ENCODE measurements at regions not wholly inside any gene's neighbourhood (a gene's known extent, or its start where the extent isn't known, plus 50 kb on each side); places are given as distances from the start of the nearest gene placed in this dataset.

GRCh38 chr9:6703898-6704639 lies 53.7 kb upstream of the KDM4C start:
- DNase-seq: peak; percentile 66

- no peak for DNase-seq
These were observed 55.1 kb upstream of the KDM4C start for GRCh38 chr9:6702707-6703106.

GRCh38 chr9:6696178-6696577 lies 50.6 kb upstream of the GLDC start:
- DNase-seq: no peak

DNA sequence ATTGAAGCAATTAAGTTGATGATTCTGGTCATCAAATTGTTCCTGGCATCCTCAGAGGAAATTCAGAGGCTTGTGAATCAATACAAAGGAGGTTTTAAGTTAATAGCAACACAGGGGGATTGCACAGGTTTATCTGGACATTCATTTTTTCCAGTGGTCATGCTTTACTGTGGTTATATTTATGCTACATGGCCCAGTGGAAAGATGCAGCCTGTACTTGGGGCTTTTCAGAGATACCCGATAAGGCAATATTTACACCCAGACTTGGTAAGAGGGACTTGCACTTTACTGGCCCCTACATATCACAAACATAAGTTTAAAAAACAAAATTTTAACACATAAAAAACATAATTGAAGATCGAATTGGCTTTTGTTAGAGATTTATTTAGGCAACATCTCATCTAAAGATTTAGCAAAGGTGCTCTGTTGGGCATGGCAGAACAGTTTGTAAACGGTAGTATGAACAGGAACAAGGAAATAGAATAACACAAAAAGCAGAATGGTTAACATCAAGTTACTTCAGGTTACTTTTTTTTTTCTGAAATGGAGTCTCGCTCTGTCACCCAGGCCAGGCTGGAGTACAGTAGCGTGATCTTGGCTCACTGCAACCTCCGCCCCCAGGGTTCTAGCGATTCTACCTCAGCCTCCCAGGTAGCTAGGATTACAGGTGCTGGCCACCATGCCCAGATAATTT lies 49.7 kb upstream of the GLDC start:
- DNase-seq: no peak

Measured in effector CD8-positive, alpha-beta T cell (primary cell).